Body of pancreas (tissue), 4 donors: ENCODE measurements at regions not wholly inside any gene's neighbourhood (a gene's known extent, or its start where the extent isn't known, plus 50 kb on each side); places are given as distances from the start of the nearest gene placed in this dataset.

ENCODE experiments used
- POLR2A ChIP-seq, 3 donors: fragments of 450-650 bp; IDR thresholded peaks; one replicate each; pipeline ENCODE4 v1.6.1; 2016; ENCODE audit warnings: antibody characterized with exemption in 3 of 3, mild to moderate bottlenecking in 2 of 3
- TF ChIP-seq, protein P1 (sequence below), 7 experiments: fragments of 450-650 bp in 4 of 7; fragments of 200-600 bp in 3 of 7; sonication (generic) in 3 of 7; IDR thresholded peaks; one replicate each; pipeline ENCODE4 v1.5.1; 2016 to 2019; ENCODE audit warnings: antibody characterized with exemption in 7 of 7

DNA sequence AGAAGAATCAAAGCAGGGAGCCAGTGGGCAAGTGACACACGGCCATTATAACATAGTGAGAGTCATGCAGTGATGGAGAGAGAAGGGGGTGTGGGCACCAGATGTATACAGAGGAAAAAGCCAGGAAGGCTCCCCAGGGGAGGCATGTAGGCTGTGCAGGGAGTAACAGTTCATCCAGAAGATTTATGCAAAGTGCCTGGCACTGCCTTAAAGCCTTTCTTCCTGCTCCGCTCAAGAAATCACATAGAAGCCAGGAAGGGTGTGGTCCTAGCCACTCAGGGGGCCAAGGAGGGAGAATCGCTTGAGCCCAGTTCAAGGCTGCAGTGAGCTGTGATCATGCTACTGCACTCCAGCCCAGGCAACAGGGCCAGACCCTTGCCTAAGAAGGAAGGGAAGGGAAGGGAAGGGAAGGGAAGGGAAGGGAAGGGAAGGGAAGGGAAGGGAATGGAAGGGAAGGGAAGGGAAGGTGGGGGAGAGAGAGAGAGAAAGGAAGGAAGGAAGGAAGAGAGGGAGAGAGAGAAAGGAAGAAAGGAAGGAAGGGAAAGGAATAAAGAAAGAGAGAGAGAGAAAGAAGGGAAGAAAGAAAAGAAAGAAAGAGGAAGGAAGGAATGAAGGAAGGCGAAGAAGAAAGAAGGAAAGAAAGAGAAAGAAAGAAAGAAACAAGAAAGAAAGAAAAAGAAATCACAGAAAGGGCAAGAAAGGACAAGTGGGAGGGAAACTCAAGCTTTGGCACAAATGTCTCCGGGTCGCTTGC lies 89.8 kb downstream of the LHX2 start:
- TF ChIP-seq, protein P1, sequence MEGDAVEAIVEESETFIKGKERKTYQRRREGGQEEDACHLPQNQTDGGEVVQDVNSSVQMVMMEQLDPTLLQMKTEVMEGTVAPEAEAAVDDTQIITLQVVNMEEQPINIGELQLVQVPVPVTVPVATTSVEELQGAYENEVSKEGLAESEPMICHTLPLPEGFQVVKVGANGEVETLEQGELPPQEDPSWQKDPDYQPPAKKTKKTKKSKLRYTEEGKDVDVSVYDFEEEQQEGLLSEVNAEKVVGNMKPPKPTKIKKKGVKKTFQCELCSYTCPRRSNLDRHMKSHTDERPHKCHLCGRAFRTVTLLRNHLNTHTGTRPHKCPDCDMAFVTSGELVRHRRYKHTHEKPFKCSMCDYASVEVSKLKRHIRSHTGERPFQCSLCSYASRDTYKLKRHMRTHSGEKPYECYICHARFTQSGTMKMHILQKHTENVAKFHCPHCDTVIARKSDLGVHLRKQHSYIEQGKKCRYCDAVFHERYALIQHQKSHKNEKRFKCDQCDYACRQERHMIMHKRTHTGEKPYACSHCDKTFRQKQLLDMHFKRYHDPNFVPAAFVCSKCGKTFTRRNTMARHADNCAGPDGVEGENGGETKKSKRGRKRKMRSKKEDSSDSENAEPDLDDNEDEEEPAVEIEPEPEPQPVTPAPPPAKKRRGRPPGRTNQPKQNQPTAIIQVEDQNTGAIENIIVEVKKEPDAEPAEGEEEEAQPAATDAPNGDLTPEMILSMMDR (IDR thresholded peaks at IDR 0.05) = no peak
- no peak for TF ChIP-seq POLR2A (IDR thresholded peaks at IDR 0.05)
